GM21786 (cell line): ENCODE measurements at regions not wholly inside any gene's neighbourhood (a gene's known extent, or its start where the extent isn't known, plus 50 kb on each side); places are given as distances from the start of the nearest gene placed in this dataset.
"Not testable (repeated sequence)": the region's sequence is repeated elsewhere in the genome, so short reads cannot be mapped to it uniquely, and the experiment has no call there.

Experiments
- ATAC-seq: cut with Tn5 transposase; IDR thresholded peaks from one replicate; pipeline ENCODE4 v1.9.1; 2021; ENCODE audit not compliant: unreplicated experiment

DNA sequence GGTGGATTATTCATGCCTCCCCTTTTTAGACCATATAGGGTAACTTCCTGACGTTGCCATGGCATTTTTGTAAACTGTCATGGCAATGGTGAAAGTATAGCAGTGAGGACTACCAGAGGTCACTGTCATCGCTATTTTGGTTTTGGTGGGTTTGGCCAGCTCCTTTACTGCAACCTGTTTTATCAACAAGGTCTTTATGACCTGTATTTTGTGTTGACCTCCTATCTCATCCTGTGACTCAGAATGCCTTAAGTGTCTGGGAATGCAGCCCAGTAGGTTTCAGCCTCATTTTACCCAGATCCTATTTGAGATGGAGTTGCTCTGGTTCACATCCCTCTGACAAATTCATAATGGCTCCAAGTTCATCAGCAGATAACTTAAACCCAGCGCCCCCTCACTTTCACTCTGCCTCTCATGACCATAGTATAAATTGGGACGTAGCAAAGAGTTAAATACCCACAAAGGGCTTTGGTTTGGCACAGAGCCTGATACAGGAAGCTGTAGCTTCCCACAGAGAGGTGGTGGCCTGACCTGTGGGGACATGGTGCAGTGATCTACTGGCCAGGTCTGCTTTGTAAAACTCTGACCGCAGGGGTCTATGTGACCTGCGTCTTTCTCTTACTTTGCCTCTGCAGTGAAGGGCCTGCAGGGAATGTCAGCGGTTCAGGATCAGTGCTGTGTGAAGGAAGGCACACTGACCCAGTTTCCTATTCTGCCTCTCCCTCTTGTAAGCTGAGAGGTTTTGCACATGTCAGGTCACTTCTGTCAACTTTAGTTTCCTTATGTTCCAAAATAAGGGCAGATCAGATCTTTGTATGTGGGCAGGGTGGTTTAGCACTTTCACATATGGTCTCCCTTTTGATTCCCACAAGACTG lies 78.1 kb upstream of the ZNF644 start:
- peak; percentile 55 for ATAC-seq

DNA sequence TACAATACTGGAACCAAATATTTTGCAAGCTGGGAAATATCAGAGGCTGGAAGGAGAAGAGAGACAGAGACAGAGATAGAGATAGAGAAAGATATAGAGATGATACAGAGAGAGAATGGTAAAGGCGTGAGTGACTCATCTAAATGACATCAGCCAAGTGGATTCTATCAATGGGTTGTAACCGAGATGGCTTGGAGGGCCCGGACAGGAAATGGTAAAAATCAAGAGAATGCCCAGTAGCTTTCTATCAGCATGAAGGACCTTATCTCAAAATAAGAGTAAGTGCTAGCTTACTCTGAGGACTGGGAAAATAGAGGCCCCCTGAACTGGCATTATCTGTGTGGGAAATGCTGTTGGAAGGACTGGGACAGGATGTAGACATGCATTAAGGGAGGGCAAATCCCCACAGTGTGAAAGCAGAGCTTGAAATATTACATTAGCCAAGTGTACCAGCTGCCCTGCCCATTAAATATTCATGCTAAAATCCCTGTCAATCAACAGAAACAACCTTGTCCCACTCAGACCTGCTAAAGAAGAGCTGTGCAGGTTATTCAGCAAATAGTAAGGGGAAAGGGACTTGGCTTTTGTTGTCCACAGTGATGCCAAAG lies 76.6 kb upstream of the ZNF644 start:
- ATAC-seq: no peak

DNA sequence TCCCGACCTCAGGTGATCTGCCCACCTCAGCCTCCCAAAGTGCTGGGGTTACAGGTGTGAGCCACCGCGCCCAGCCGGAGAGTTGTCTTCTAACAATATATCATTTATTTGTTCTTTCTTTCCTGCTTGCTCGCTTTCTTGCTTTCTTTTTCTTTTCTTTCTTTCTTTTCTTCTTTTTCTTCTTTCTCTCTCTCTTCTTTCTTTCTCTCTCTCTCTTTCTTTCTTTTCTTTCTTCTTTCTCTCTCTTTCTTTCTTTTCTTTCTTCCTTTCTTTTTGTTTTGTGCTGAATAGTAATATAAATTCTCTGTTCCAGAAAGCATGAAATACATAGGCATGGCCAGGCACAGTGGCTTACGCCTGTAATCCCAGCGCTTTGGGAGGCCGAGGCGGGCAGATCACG lies 73.5 kb upstream of the ZNF644 start:
- not testable (repeated sequence) for ATAC-seq

DNA sequence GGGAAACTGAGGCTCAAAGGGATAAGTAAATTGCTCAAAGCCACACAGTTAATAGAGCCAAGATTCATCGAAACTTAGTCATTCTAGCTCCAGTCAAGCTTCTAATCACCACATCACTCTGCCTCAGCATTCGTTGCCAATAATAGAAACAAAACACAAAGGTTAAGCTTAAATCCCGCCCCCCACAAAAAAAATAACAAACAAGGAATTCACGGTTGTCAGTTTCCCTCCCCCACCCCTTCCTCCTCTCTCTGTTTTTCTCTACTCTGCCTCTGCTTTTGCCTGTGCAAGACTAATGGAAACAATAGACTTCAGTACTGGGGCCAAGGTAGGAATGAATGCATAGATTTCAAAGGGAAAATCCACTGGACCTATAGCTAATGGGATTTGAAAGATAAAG lies 70.7 kb upstream of the ZNF644 start:
- ATAC-seq: no peak

DNA sequence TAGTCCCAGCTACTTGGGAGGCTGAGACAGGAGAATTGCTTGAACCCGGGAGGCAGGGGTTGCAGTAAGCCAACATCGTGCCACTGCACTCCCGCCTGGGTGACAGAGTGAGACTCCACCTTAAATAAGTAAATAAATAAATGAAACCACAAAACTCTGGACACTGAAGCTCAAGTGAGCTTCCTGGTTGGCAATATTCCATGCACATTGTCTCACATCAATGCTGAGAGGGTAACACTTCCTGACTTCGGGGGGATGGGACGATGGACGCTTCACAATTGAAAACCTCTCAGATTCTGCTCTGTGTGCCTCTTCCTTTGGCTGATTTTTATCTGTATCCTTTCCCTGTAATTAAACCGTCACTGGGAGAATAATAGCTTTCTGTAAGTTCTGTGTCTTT lies 70.0 kb upstream of the ZNF644 start:
- ATAC-seq: no peak

DNA sequence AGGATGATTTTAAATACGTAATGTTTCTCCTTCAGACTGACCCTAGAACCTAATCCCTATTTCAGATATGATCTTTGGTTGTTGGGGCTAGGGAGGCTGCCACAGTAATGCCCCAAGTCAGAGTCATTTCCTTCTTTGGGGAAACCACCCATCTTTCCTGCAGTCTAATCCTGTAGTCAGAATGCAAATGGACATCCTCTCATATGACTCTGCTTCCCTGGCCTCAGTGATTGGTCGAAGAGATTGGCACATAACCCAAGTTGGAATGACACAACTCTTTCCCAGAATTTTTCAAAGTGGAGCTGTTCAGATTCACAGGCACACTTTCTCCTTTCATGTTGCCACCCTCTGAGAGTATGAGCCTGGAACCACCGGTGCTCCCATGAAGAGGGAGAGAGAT lies 58.8 kb upstream of the ZNF644 start:
- ATAC-seq: no peak

DNA sequence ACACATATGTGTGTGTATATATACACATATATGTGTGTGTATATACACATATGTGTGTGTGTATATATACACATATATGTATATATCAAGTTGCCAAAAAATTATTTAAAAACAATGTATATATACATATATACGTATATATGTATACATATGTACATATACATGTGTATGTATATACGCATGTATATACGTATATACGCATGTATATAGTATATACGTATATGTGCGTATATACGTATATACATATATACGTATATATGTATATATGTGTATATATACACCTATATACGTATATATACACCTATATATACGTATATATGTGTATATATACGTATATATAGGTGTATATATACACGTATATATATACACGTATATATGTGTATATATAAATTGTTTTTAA lies 57.0 kb upstream of the ZNF644 start:
- no peak for ATAC-seq

DNA sequence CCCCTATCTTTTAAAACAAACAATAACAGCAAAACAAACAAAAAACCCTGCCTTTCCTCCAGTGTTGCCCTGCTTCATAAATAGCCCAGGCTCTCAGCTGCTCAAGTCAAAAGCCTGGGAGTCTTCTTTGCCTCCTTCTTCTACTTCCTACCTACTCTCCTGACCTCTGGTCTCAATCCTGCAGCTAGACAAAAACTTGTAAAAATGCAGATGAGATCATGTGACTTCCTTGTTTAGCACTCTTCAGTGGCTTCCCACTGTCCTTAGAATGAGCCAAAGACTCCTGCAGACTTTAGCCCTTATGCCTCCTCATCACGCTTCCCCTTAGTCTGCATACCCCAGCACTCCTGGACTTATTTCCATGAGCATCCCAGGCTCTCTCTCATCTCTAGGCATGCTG lies 55.0 kb upstream of the ZNF644 start:
- ATAC-seq: no peak

DNA sequence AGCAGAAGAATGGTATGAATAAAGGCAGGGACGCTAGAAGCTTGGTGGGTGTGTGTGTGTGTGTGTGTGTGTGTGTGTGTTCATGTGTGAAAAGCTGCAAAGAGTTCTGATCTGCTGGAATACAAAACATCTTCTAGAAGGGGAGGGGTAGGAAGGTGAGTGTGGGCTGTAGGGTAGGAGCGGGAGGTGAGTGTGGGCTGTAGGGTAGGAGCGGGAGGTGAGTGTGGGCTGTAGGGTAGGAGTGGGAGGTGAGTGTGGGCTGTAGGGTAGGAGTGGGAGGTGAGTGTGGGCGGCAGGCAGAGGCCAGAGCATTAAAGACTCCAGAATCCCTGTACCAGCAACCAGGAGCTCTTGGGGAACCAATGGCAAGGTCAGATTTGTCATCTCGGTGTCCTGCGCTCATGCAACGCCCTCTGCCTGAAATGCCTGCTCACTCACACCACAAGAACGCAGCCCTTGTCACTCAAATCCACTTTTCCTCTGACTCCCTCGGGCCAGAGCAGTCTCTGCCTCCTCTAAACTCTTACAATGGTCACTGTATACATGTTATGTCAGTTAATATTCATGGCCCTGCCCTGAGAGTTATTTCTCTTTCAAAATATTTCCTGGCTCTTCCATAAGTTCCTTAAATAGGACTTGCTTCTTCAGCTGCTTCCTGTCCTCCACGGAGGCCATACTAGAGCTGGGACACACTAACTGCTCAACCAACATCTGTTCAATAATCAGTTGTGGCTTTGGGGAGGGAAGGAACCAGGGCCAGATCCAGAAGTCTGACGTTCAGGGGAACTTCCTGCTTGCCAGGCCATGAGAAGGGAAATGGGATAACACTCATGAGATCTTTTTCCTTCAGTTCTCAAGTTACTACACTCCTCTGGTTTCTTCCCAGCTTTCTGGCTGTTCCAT lies 53.6 kb upstream of the ZNF644 start:
- ATAC-seq: no peak

DNA sequence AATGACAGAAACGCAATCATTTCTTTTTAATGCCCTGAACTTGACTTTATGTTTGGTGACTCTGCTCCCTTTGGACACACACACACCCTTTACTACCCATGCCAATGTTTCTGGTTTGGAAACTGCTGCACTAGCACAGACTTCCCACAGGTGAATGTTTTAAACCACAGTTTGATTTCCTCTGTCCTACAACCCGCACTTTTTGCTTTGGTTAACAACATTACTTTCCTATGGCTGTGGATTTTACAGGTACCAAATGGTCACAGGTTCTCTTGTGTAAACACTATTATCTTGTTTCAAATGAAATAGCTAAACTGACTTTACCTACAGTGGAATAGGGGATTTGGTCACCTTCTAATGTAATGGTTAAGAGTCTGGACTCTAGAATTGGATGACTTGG lies 51.5 kb upstream of the ZNF644 start:
- ATAC-seq: no peak

DNA sequence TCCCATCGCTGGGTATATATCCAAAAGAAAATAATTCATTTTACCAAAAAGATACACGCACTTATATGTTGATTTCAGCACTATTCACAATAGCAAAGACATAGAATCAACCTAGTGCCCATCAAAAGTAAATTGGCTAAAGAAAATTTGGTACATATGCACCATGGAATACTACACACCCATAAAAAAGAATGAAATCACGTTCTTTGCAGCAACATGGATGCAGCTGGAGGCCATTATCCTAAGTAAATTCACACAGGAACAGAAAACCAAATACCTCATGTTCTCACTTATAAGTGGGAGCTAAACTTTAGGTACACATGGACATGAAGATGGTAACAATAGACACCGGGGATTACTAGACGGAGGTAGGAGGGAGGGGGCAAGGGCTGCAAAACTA lies 50.0 kb upstream of the ZNF644 start:
- ATAC-seq: no peak
